Naive thymus-derived CD4-positive, alpha-beta T cell (primary cell): ENCODE measurements at regions not wholly inside any gene's neighbourhood (a gene's known extent, or its start where the extent isn't known, plus 50 kb on each side); places are given as distances from the start of the nearest gene placed in this dataset.

Experiments used
- ATAC-seq: fragments of 150-1000 bp; cut with Tn5 transposase; 2 replicates; pipeline ENCODE4 v1.10.0; 2021; ENCODE audit warnings: mild to moderate bottlenecking, moderate library complexity
- CTCF ChIA-PET: fragments of 350-600 bp; sonication (Branson Sonifier 250); formaldehyde crosslinking; loops from one replicate; lab custom pipeline; 2021; ENCODE audit warnings: antibody characterized with exemption; lab: Charles Lee
- POLR2A ChIA-PET: fragments of 350-600 bp; sonication (Branson Sonifier 250); formaldehyde crosslinking; loops from one replicate; lab custom pipeline; 2021; ENCODE audit warnings: antibody characterized with exemption, inconsistent platforms; lab: Charles Lee
- DNase-seq, 9 donors: peaks; one replicate each; pipeline versions ENCODE4 v3.0.0 to v3.0.0-alpha.2; 2020 to 2022; ENCODE audit warnings: mixed read lengths in 1 of 9
- H3K27ac ChIP-seq: one replicate; pipeline ENCODE4 v1.7.0; 2013; ENCODE audit warnings: mild to moderate bottlenecking, low read depth, low read length, moderate library complexity
- H3K27me3 ChIP-seq, 2 donors: one replicate each; pipeline ENCODE4 v1.7.0; 2013; ENCODE audit warnings: low read length in 2 of 2, mild to moderate bottlenecking in 2 of 2, moderate library complexity in 2 of 2; ENCODE audit not compliant: control insufficient read depth in 2 of 2, insufficient read depth in 2 of 2
- H3K36me3 ChIP-seq, 3 experiments: 1 replicate in 2 of 3; 2 replicates in 1 of 3; pipeline ENCODE4 v1.7.0; 2013; ENCODE audit warnings: low read length in 3 of 3, mild to moderate bottlenecking in 3 of 3, moderate library complexity in 1 of 3; ENCODE audit not compliant: insufficient read depth in 3 of 3, control insufficient read depth in 2 of 3
- H3K4me1 ChIP-seq, 2 donors: one replicate each; pipeline ENCODE4 v1.7.0; 2013; ENCODE audit warnings: low read length in 2 of 2, mild to moderate bottlenecking in 2 of 2, moderate library complexity in 1 of 2; ENCODE audit not compliant: control insufficient read depth in 2 of 2, insufficient read depth in 2 of 2
- H3K4me3 ChIP-seq: 2 replicates; pipeline ENCODE4 v1.7.0; 2013; ENCODE audit warnings: mild to moderate bottlenecking, low read length
- H3K9me3 ChIP-seq, 3 experiments: 1 replicate in 2 of 3; 2 replicates in 1 of 3; pipeline ENCODE4 v1.7.0; 2013; ENCODE audit warnings: low read length in 3 of 3; ENCODE audit not compliant: control insufficient read depth in 2 of 3
- H3K27ac Mint-ChIP-seq, 9 donors: one replicate each; pipeline ENCODE4 v1.8.0; 2020 to 2022; ENCODE audit warnings: mixed read lengths in 9 of 9, mild to moderate bottlenecking in 8 of 9, moderate library complexity in 5 of 9, inconsistent platforms in 2 of 9
- H3K27me3 Mint-ChIP-seq, 5 donors: one replicate each; pipeline ENCODE4 v1.8.0; 2021 to 2022; ENCODE audit warnings: mixed read lengths in 5 of 5, mild to moderate bottlenecking in 1 of 5
- H3K36me3 Mint-ChIP-seq, 5 donors: one replicate each; pipeline ENCODE4 v1.8.0; 2020 to 2022; ENCODE audit warnings: mixed read lengths in 5 of 5, mild to moderate bottlenecking in 3 of 5, inconsistent platforms in 1 of 5
- H3K4me1 Mint-ChIP-seq, 7 donors: one replicate each; pipeline ENCODE4 v1.8.0; 2020 to 2022; ENCODE audit warnings: mixed read lengths in 7 of 7, mild to moderate bottlenecking in 3 of 7, inconsistent platforms in 1 of 7
- H3K4me3 Mint-ChIP-seq, 10 donors: one replicate each; pipeline ENCODE4 v1.8.0; 2020 to 2022; ENCODE audit warnings: mild to moderate bottlenecking in 10 of 10, mixed read lengths in 10 of 10, moderate library complexity in 6 of 10, inconsistent platforms in 2 of 10
- H3K9me3 Mint-ChIP-seq, 11 donors: one replicate each; pipeline ENCODE4 v1.8.0; 2020 to 2022; ENCODE audit warnings: mixed read lengths in 11 of 11, mild to moderate bottlenecking in 4 of 11, inconsistent platforms in 1 of 11, moderate library complexity in 1 of 11
- intact Hi-C, 2 donors: fragments of 100-400 bp; cut with micrococcal nuclease; formaldehyde crosslinking; loops; one replicate each; pipeline ENCODE4 v1.15.1; 2023

GRCh38 chr11:22567759-22568158, 57.9 kb downstream of the FANCF start:
- peaks cover 0 to 30% (median 23%) of the 10 kb centered on the region in 5 donors for H3K27me3 Mint-ChIP-seq
- Histone ChIP-seq H3K36me3 (no peaks in the 10 kb centered on the region), H3K27ac (no peak overlapping the region), H3K27me3 (no peaks in the 10 kb centered on the region), H3K4me3 (no peak overlapping the region), H3K9me3 (no peaks in the 10 kb centered on the region), H3K4me1 (no peaks in the 10 kb centered on the region)
- H3K4me1 Mint-ChIP-seq: no peaks in the 10 kb centered on the region
- H3K36me3 Mint-ChIP-seq: no peaks in the 10 kb centered on the region
- intact Hi-C loops: no loop called here
- CTCF ChIA-PET: no interaction called here
- H3K4me3 Mint-ChIP-seq: no peak overlapping the region
- no peak overlapping the region for H3K27ac Mint-ChIP-seq
- DNase-seq: no peak
- POLR2A ChIA-PET: no interaction called here
- ATAC-seq: no peak
- peaks cover 0 to 5% (median 0%) of the 10 kb centered on the region in 11 donors for H3K9me3 Mint-ChIP-seq

- Histone ChIP-seq H3K36me3 (no peaks in the 10 kb centered on the region), H3K27me3 (no peaks in the 10 kb centered on the region), H3K9me3 (no peaks in the 10 kb centered on the region), H3K4me1 (no peaks in the 10 kb centered on the region), H3K4me3 (no peak overlapping the region), H3K27ac (no peak overlapping the region)
- ATAC-seq (no peak), DNase-seq (no peak)
- Mint-ChIP-seq H3K9me3 (peaks cover 0 to 5% (median 0%) of the 10 kb centered on the region in 11 donors), H3K27ac (no peak overlapping the region), H3K4me1 (no peaks in the 10 kb centered on the region), H3K36me3 (no peaks in the 10 kb centered on the region), H3K4me3 (no peak overlapping the region), H3K27me3 (peaks cover 0 to 25% (median 17%) of the 10 kb centered on the region in 5 donors)
- ChIA-PET POLR2A (no interaction called here), CTCF (no interaction called here)
- intact Hi-C loops: no loop called here
These were observed 59.3 kb downstream of the FANCF start for GRCh38 chr11:22566293-22566692.

- ChIA-PET POLR2A (no interaction called here), CTCF (no interaction called here)
These were observed 64.3 kb downstream of the FANCF start for GRCh38 chr11:22561283-22561682.

GRCh38 chr11:22559416-22559815, 66.2 kb downstream of the FANCF start:
- Histone ChIP-seq H3K4me1 (no peaks in the 10 kb centered on the region), H3K4me3 (no peak overlapping the region), H3K27me3 (no peaks in the 10 kb centered on the region), H3K9me3 (no peaks in the 10 kb centered on the region), H3K36me3 (no peaks in the 10 kb centered on the region), H3K27ac (no peak overlapping the region)
- no peaks in the 10 kb centered on the region for H3K36me3 Mint-ChIP-seq
- H3K27ac Mint-ChIP-seq: no peak overlapping the region
- H3K9me3 Mint-ChIP-seq: peaks cover 0 to 3% (median 0%) of the 10 kb centered on the region in 11 donors
- no peaks in the 10 kb centered on the region for H3K4me1 Mint-ChIP-seq
- H3K4me3 Mint-ChIP-seq: no peak overlapping the region
- ATAC-seq (no peak), DNase-seq (no peak)
- intact Hi-C loops: no loop called here
- POLR2A ChIA-PET: no interaction called here
- CTCF ChIA-PET: interaction anchor here (0.6 kb wide), 1 partner anchor 219 kb away, joined by 5 read pairs; no protein-coding TSS in a partner anchor
- peaks cover 0 to 18% (median 0%) of the 10 kb centered on the region in 5 donors for H3K27me3 Mint-ChIP-seq

More at GRCh38 chr11:22561283-22561682, 64.3 kb downstream of the FANCF start:
- H3K27me3 ChIP-seq: no peaks in the 10 kb centered on the region
- no peaks in the 10 kb centered on the region for H3K36me3 ChIP-seq
- no peaks in the 10 kb centered on the region for H3K36me3 Mint-ChIP-seq
- H3K27ac ChIP-seq: no peak overlapping the region
- no peaks in the 10 kb centered on the region for H3K4me1 ChIP-seq
- no peak overlapping the region for H3K27ac Mint-ChIP-seq
- ATAC-seq (no peak), DNase-seq (no peak)
- no peak overlapping the region for H3K4me3 Mint-ChIP-seq
- H3K9me3 ChIP-seq: no peaks in the 10 kb centered on the region
- H3K4me3 ChIP-seq: no peak overlapping the region
- H3K9me3 Mint-ChIP-seq: peaks cover 0 to 3% (median 0%) of the 10 kb centered on the region in 11 donors
- intact Hi-C loops: no loop called here
- no peaks in the 10 kb centered on the region for H3K4me1 Mint-ChIP-seq
- peaks cover 0 to 19% (median 6%) of the 10 kb centered on the region in 5 donors for H3K27me3 Mint-ChIP-seq

- Mint-ChIP-seq H3K4me3 (no peak overlapping the region), H3K27ac (no peak overlapping the region), H3K9me3 (peaks cover 0 to 3% (median 0%) of the 10 kb centered on the region in 11 donors), H3K27me3 (peaks cover 0 to 12% (median 3%) of the 10 kb centered on the region in 5 donors), H3K36me3 (no peaks in the 10 kb centered on the region), H3K4me1 (no peaks in the 10 kb centered on the region)
- POLR2A ChIA-PET: no interaction called here
- Histone ChIP-seq H3K27me3 (no peaks in the 10 kb centered on the region), H3K9me3 (no peaks in the 10 kb centered on the region), H3K4me1 (no peaks in the 10 kb centered on the region), H3K36me3 (no peaks in the 10 kb centered on the region), H3K4me3 (no peak overlapping the region), H3K27ac (no peak overlapping the region)
- DNase-seq: no peak
- intact Hi-C loops: no loop called here
- ATAC-seq: no peak
- CTCF ChIA-PET: no interaction called here
These were observed 67.0 kb downstream of the FANCF start for GRCh38 chr11:22558664-22559063.

GRCh38 chr11:22556381-22556780, 69.2 kb downstream of the FANCF start:
- intact Hi-C loops: no loop called here
- Mint-ChIP-seq H3K27ac (no peak overlapping the region), H3K9me3 (peaks cover 0 to 3% (median 0%) of the 10 kb centered on the region in 11 donors), H3K27me3 (peaks cover 0 to 12% (median 11%) of the 10 kb centered on the region in 5 donors), H3K4me3 (no peak overlapping the region), H3K36me3 (no peaks in the 10 kb centered on the region), H3K4me1 (no peaks in the 10 kb centered on the region)
- Histone ChIP-seq H3K4me1 (no peaks in the 10 kb centered on the region), H3K27me3 (no peaks in the 10 kb centered on the region), H3K27ac (no peak overlapping the region), H3K4me3 (no peak overlapping the region), H3K36me3 (no peaks in the 10 kb centered on the region), H3K9me3 (no peaks in the 10 kb centered on the region)
- no peak for DNase-seq
- ATAC-seq: no peak
- ChIA-PET POLR2A (no interaction called here), CTCF (no interaction called here)

- intact Hi-C loops: no loop called here
- no peak overlapping the region for H3K4me3 Mint-ChIP-seq
- Histone ChIP-seq H3K36me3 (no peaks in the 10 kb centered on the region), H3K4me3 (no peak overlapping the region), H3K27ac (no peak overlapping the region), H3K4me1 (no peaks in the 10 kb centered on the region), H3K9me3 (no peaks in the 10 kb centered on the region), H3K27me3 (no peaks in the 10 kb centered on the region)
- H3K9me3 Mint-ChIP-seq: peaks cover 0 to 3% (median 0%) of the 10 kb centered on the region in 11 donors
- CTCF ChIA-PET: no interaction called here
- peaks cover 0 to 12% (median 11%) of the 10 kb centered on the region in 5 donors for H3K27me3 Mint-ChIP-seq
- no peaks in the 10 kb centered on the region for H3K36me3 Mint-ChIP-seq
- no peak for DNase-seq
- ATAC-seq: no peak
- POLR2A ChIA-PET: no interaction called here
- H3K27ac Mint-ChIP-seq: no peak overlapping the region
- no peaks in the 10 kb centered on the region for H3K4me1 Mint-ChIP-seq
These were observed 69.7 kb downstream of the FANCF start for GRCh38 chr11:22555881-22556280.
